GM12878 (cell line): ENCODE measurements at regions not wholly inside any gene's neighbourhood (a gene's known extent, or its start where the extent isn't known, plus 50 kb on each side); places are given as distances from the start of the nearest gene placed in this dataset.

Source experiments
- ATAC-seq: fragments of 200-7000 bp; cut with Tn5 transposase; 3 replicates; pipeline ENCODE4 v1.9.1; 2020; ENCODE audit warnings: mild to moderate bottlenecking, moderate library complexity
- BruUV-seq: library from RNA; stranded (reverse); fragments of 400-500 nt; replicated peaks from 2 replicates; lab custom pipeline; 2021; lab: Mats Ljungman, UMichigan
- CTCF ChIA-PET: fragments of 300-600 bp; sonication (Branson Sonifier 250); formaldehyde crosslinking; extraction: SDS; loops from one replicate; lab custom pipeline; 2021; ENCODE audit warnings: inconsistent platforms; lab: Yijun Ruan, JAX
- POLR2A ChIA-PET: fragments of 350-600 bp; formaldehyde crosslinking; extraction: SDS; loops from one replicate; lab custom pipeline; 2021; ENCODE audit warnings: inconsistent platforms; lab: Charles Lee
- RAD21 ChIA-PET: fragments of 300-600 bp; sonication (Branson Sonifier 250); formaldehyde crosslinking; loops from one replicate; lab custom pipeline; 2023; ENCODE audit warnings: antibody characterized with exemption; ENCODE audit not compliant: unreplicated experiment; lab: Charles Lee
- SMC1A ChIA-PET: fragments of 300-600 bp; sonication (Branson Sonifier 250); formaldehyde crosslinking; loops from one replicate; lab custom pipeline; 2023; ENCODE audit not compliant: unreplicated experiment, uncharacterized antibody; lab: Charles Lee
- DNase-seq: peaks from one replicate; pipeline ENCODE4 v3.0.0-alpha.2; 2011; ENCODE audit warnings: low read depth, low spot score
- FAIRE-seq: peaks from 3 replicates; lab custom pipeline; 2011; peaks lifted over from hg19 to GRCh38; lab: Jason Lieb, UNC
- H2AFZ ChIP-seq: 2 replicates; pipeline ENCODE4 v1.6.0; 2011; ENCODE audit warnings: low read depth, low read length, control low read depth; ENCODE audit not compliant: control insufficient read depth
- H3K27ac ChIP-seq: 2 replicates; pipeline ENCODE4 v1.5.1; 2011; ENCODE audit warnings: control low read depth; ENCODE audit not compliant: control insufficient read depth, insufficient read depth
- H3K27me3 ChIP-seq, 2 experiments: replicated peaks in 1 of 2; 2 replicates each; pipeline versions ENCODE4 v1.6.0 to v1.6.1; 2011; ENCODE audit warnings: low read length in 1 of 2; ENCODE audit not compliant: control insufficient read depth in 2 of 2, insufficient read depth in 2 of 2
- H3K36me3 ChIP-seq, 2 experiments: 2 replicates each; pipeline ENCODE4 v1.5.1; 2011; ENCODE audit warnings: low read length in 1 of 2; ENCODE audit not compliant: control insufficient read depth in 2 of 2, insufficient read depth in 2 of 2
- H3K4me1 ChIP-seq: 2 replicates; pipeline ENCODE4 v1.6.1; 2011; ENCODE audit warnings: mild to moderate bottlenecking, low read length, moderate library complexity, mixed read lengths; ENCODE audit not compliant: control insufficient read depth, insufficient read depth
- H3K4me2 ChIP-seq: 2 replicates; pipeline ENCODE4 v1.6.0; 2011; ENCODE audit warnings: control low read depth; ENCODE audit not compliant: control insufficient read depth, insufficient read depth
- H3K4me3 ChIP-seq: fragments of 200-600 bp; sonication (generic); 2 replicates; pipeline ENCODE4 v1.5.1; 2016
- H3K79me2 ChIP-seq: 2 replicates; pipeline ENCODE4 v1.6.0; 2011; ENCODE audit warnings: low read length; ENCODE audit not compliant: control insufficient read depth, insufficient read depth
- H3K9ac ChIP-seq: 2 replicates; pipeline ENCODE4 v1.8.0; 2011; ENCODE audit warnings: low read length, control low read depth, mixed read lengths; ENCODE audit not compliant: control insufficient read depth, insufficient read depth
- H3K9me3 ChIP-seq: replicated peaks from 3 replicates; pipeline ENCODE4 v1.5.1; 2011; ENCODE audit warnings: mild to moderate bottlenecking, low read length; ENCODE audit not compliant: control insufficient read depth, insufficient read depth
- H4K20me1 ChIP-seq: 2 replicates; pipeline ENCODE4 v1.6.0; 2011; ENCODE audit not compliant: control insufficient read depth, insufficient read depth
- BHLHE40 ChIP-seq, 2 experiments: fragments of 450-650 bp in 1 of 2; IDR thresholded peaks; 2 replicates each; pipeline ENCODE4 v1.6.1; 2011 to 2017; ENCODE audit warnings: low read depth in 2 of 2, borderline replicate concordance in 1 of 2, improper control_type of control experiment in 1 of 2, low read length in 1 of 2, mild to moderate bottlenecking in 1 of 2
- CHD1 ChIP-seq: IDR thresholded peaks from 2 replicates; pipeline ENCODE4 v1.6.1; 2012; ENCODE audit warnings: low read depth, low read length, improper control_type of control experiment
- CHD2 ChIP-seq: IDR thresholded peaks from 2 replicates; pipeline ENCODE4 v1.6.1; 2011; ENCODE audit warnings: low read depth, low read length, improper control_type of control experiment, borderline replicate concordance
- CREB1 ChIP-seq: IDR thresholded peaks from 2 replicates; pipeline ENCODE4 v1.6.1; 2012; ENCODE audit warnings: low read depth, mild to moderate bottlenecking, inconsistent platforms
- ETV6 ChIP-seq, 2 experiments: fragments of 450-650 bp in 1 of 2; IDR thresholded peaks in 1 of 2; conservative IDR thresholded peaks in 1 of 2; 2 replicates each; pipeline ENCODE4 v1.6.1; 2014; ENCODE audit warnings: antibody characterized with exemption in 1 of 2, borderline replicate concordance in 1 of 2, low read depth in 1 of 2, mild to moderate bottlenecking in 1 of 2, moderate library complexity in 1 of 2
- GABPA ChIP-seq: IDR thresholded peaks from 2 replicates; pipeline ENCODE4 v1.6.1; 2014; ENCODE audit warnings: antibody characterized with exemption, low read depth, mild to moderate bottlenecking, inconsistent platforms
- HDGF ChIP-seq: fragments of 450-650 bp; IDR thresholded peaks from 2 replicates; pipeline ENCODE4 v1.6.1; 2016; ENCODE audit warnings: antibody characterized with exemption
- KAT2A ChIP-seq: conservative IDR thresholded peaks from 2 replicates; pipeline ENCODE4 v1.6.1; 2011; ENCODE audit warnings: low read depth, low read length; ENCODE audit not compliant: control insufficient read depth
- KDM1A ChIP-seq: fragments of 200-600 bp; sonication (generic); IDR thresholded peaks from 2 replicates; pipeline ENCODE4 v1.6.1; 2016; ENCODE audit warnings: borderline replicate concordance
- LARP7 ChIP-seq: fragments of 450-650 bp; IDR thresholded peaks from 2 replicates; pipeline ENCODE4 v1.6.1; 2017; ENCODE audit warnings: mild to moderate bottlenecking
- MYC ChIP-seq: IDR thresholded peaks from 2 replicates; pipeline ENCODE4 v1.6.1; 2011; ENCODE audit warnings: mild to moderate bottlenecking, low read length, moderate library complexity, inconsistent platforms; ENCODE audit not compliant: insufficient read depth, insufficient replicate concordance, insufficient read length, severe bottlenecking
- NBN ChIP-seq: fragments of 450-650 bp; IDR thresholded peaks from 2 replicates; pipeline ENCODE4 v1.6.1; 2016
- RB1 ChIP-seq: fragments of 450-650 bp; formaldehyde crosslinking; IDR thresholded peaks from 2 replicates; pipeline ENCODE4 v1.6.1; 2017; ENCODE audit warnings: mild to moderate bottlenecking, borderline replicate concordance
- SREBF1 ChIP-seq: IDR thresholded peaks from 2 replicates; pipeline ENCODE4 v1.6.1; 2012; ENCODE audit warnings: mild to moderate bottlenecking, low read length
- TAF1 ChIP-seq: IDR thresholded peaks from 2 replicates; pipeline ENCODE4 v1.6.1; 2011; ENCODE audit warnings: mild to moderate bottlenecking, low read depth, low read length, borderline replicate concordance
- ZNF207 ChIP-seq: fragments of 450-650 bp; IDR thresholded peaks from 2 replicates; pipeline ENCODE4 v1.6.1; 2014; ENCODE audit warnings: antibody characterized with exemption, mild to moderate bottlenecking, borderline replicate concordance
- ZSCAN29 ChIP-seq: fragments of 450-650 bp; IDR thresholded peaks from 2 replicates; pipeline ENCODE4 v1.6.1; 2017; ENCODE audit warnings: mild to moderate bottlenecking, moderate library complexity
- WGBS: methylation state at CpG from one replicate; pipeline ENCODE4 v1.1.6; 2016; ENCODE audit warnings: low lambda C conversion rate; ENCODE audit not compliant: insufficient replicate concordance, insufficient coverage; ENCODE audit errors: missing lambda C conversion rate; 5-methylcytosine and 5-hydroxymethylcytosine counted together
- in situ Hi-C: fragments of 300-500 bp; cut with MboI; formaldehyde crosslinking; loops from 9 replicates; pipeline ENCODE4 v1.14.3; 2018; ENCODE audit warnings: mixed read lengths
- intact Hi-C: fragments of 100-400 bp; cut with micrococcal nuclease; formaldehyde crosslinking; loops from one replicate; pipeline ENCODE4 v1.14.2; 2022; ENCODE audit not compliant: unreplicated experiment
- TF ChIP-seq, protein P1 (sequence below): IDR thresholded peaks from 2 replicates; pipeline ENCODE4 v1.6.1; 2012; ENCODE audit warnings: low read depth, low read length, improper control_type of control experiment

DNA sequence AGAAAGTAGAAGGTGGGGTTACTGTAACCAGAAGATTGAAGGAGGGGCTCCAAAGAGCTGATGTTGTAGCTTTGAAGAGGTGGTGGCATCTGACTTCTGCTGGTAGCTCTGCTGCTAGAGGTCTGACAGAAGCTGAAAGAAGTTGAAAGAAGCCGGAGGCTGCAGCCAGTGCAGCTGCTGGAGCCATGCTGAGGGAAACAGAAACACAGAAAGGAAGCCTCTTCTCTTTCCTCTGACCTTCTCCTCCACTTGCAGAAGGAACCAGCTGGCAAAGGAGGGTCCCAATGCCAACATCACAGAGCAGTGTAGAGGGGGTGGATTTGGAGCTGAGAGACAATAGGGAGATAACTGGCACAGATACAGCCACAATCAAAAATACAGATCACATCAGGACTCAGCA lies 89.3 kb upstream of the HHIP start:
- TF ChIP-seq CHD2: no peak
- no peak for TF ChIP-seq TAF1
- no peak for TF ChIP-seq MYC
- TF ChIP-seq ETV6 (conservative IDR thresholded peaks at IDR 0.05 in 1 of 2, IDR thresholded peaks at IDR 0.05 in 1 of 2; ENCODE audit: borderline replicate concordance in 1 of 2, low read depth in 1 of 2): no peak
- TF ChIP-seq HDGF: no peak
- TF ChIP-seq BHLHE40 (IDR thresholded peaks at IDR 0.05; ENCODE audit: borderline replicate concordance in 1 of 2, low read depth in 2 of 2, low read length in 1 of 2): no peak
- TF ChIP-seq, protein P1, sequence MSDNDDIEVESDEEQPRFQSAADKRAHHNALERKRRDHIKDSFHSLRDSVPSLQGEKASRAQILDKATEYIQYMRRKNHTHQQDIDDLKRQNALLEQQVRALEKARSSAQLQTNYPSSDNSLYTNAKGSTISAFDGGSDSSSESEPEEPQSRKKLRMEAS: no peak
- TF ChIP-seq LARP7: no peak
- no peak for TF ChIP-seq CREB1
- no peak for TF ChIP-seq ZSCAN29
- no peak for TF ChIP-seq RB1
- TF ChIP-seq KDM1A: no peak
- no peak for TF ChIP-seq GABPA
- no peak for TF ChIP-seq ZNF207
- no peak for TF ChIP-seq KAT2A
- TF ChIP-seq NBN: no peak
- no peak for TF ChIP-seq CHD1
- TF ChIP-seq SREBF1: no peak
- no peaks in the 10 kb centered on the region for H3K36me3 ChIP-seq
- peaks cover 0 to 7% of the 10 kb centered on the region in 2 experiments; a peak in 1 of 4 replicates for H3K27me3 ChIP-seq
- H2AFZ ChIP-seq: no peak overlapping the region
- ChIA-PET CTCF (interaction anchor here (1.3 to 1.6 kb wide), 2 partner anchors 13 to 18 kb away, joined by 3 to 5 read pairs; no protein-coding TSS in a partner anchor), SMC1A (interaction anchor here (0.7 to 1.1 kb wide), 2 partner anchors 8 to 1332 kb away, joined by 3 to 4 read pairs; no protein-coding TSS in a partner anchor), RAD21 (no interaction called here), POLR2A (no interaction called here)
- H3K4me2 ChIP-seq: no peak overlapping the region
- BruUV-seq: no TSS peak
- ATAC-seq (no peak), FAIRE-seq (no peak), DNase-seq (no peak)
- in situ Hi-C loops (no loop called here), intact Hi-C loops (no loop called here)
- 0% methylated on average over 1 of the region's 1 CpG for WGBS
- no peaks in the 10 kb centered on the region for H3K9me3 ChIP-seq
- no peak overlapping the region for H3K9ac ChIP-seq
- H3K4me1 ChIP-seq: no peaks in the 10 kb centered on the region
- H3K79me2 ChIP-seq: no peaks in the 10 kb centered on the region
- no peaks in the 10 kb centered on the region for H4K20me1 ChIP-seq
- no peak overlapping the region for H3K4me3 ChIP-seq
- H3K27ac ChIP-seq: no peak overlapping the region
